ENCODE measurements at regions not wholly inside any gene's neighbourhood (a gene's known extent, or its start where the extent isn't known, plus 50 kb on each side); places are given as distances from the start of the nearest gene placed in this dataset.

DNA sequence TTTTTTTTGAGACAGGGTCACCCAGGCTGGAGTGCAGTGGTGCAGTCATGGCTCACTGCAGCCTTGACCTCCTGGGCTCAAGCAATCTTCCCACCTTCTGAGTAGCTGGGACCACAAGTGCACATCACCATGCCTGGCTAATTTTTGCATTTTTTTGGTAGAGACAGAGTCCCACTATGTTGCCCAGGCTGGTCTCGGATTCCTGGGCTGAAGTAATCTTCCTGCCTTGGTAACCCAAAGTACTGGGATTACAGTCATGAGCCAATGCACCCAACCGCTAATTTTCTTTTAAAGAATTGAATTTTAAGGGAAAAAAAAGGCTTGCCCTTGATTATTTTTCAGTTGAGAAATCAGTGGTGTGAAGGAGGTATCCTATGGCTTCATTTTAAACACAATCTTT, 334.0 kb downstream of the SOX2 start:
- no peak for TF ChIP-seq CTCF (IDR thresholded peaks at IDR 0.05)
- TF ChIP-seq POLR2A (IDR thresholded peaks at IDR 0.05), result no peak

All from body of pancreas (tissue), 4 donors.